Upper lobe of left lung (tissue), 4 donors: ENCODE measurements at regions not wholly inside any gene's neighbourhood (a gene's known extent, or its start where the extent isn't known, plus 50 kb on each side); places are given as distances from the start of the nearest gene placed in this dataset.

Experiments
- POLR2AphosphoS5 ChIP-seq, 2 donors: sonication (generic); formaldehyde crosslinking; IDR thresholded peaks; one replicate each; pipeline ENCODE4 v1.5.1; 2017; ENCODE audit warnings: antibody characterized with exemption in 2 of 2
- TF ChIP-seq, protein P1 (sequence below), 6 experiments: fragments of 450-650 bp in 4 of 6; fragments of 200-600 bp in 2 of 6; sonication (generic) in 2 of 6; IDR thresholded peaks; one replicate each; pipeline ENCODE4 v1.5.1; 2016 to 2019; ENCODE audit warnings: antibody characterized with exemption in 6 of 6

GRCh38 chr3:20652231-20652986, 466.4 kb upstream of the SGO1 start:
- TF ChIP-seq, protein P1, sequence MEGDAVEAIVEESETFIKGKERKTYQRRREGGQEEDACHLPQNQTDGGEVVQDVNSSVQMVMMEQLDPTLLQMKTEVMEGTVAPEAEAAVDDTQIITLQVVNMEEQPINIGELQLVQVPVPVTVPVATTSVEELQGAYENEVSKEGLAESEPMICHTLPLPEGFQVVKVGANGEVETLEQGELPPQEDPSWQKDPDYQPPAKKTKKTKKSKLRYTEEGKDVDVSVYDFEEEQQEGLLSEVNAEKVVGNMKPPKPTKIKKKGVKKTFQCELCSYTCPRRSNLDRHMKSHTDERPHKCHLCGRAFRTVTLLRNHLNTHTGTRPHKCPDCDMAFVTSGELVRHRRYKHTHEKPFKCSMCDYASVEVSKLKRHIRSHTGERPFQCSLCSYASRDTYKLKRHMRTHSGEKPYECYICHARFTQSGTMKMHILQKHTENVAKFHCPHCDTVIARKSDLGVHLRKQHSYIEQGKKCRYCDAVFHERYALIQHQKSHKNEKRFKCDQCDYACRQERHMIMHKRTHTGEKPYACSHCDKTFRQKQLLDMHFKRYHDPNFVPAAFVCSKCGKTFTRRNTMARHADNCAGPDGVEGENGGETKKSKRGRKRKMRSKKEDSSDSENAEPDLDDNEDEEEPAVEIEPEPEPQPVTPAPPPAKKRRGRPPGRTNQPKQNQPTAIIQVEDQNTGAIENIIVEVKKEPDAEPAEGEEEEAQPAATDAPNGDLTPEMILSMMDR (IDR thresholded peaks at IDR 0.05) = no peak
- TF ChIP-seq POLR2AphosphoS5 (IDR thresholded peaks at IDR 0.05) = no peak
